GM21576 (cell line): ENCODE measurements at regions not wholly inside any gene's neighbourhood (a gene's known extent, or its start where the extent isn't known, plus 50 kb on each side); places are given as distances from the start of the nearest gene placed in this dataset.

Experiments
- ATAC-seq: cut with Tn5 transposase; IDR thresholded peaks from one replicate; pipeline ENCODE4 v1.9.1; 2021; ENCODE audit warnings: mild to moderate bottlenecking, moderate library complexity; ENCODE audit not compliant: unreplicated experiment

- no peak for ATAC-seq
Observed at GRCh38 chr13:48146636-48147035, 51.7 kb upstream of the MED4 start.

- ATAC-seq, result no peak
Observed at GRCh38 chr13:48146122-48146521, 51.2 kb upstream of the MED4 start.
